Stomach smooth muscle (tissue), 2 donors: ENCODE measurements at regions not wholly inside any gene's neighbourhood (a gene's known extent, or its start where the extent isn't known, plus 50 kb on each side); places are given as distances from the start of the nearest gene placed in this dataset.

ENCODE experiments used
- H3K27ac ChIP-seq: one replicate; pipeline ENCODE4 v1.7.0; 2013; ENCODE audit warnings: mild to moderate bottlenecking, low read length, inconsistent platforms
- H3K27me3 ChIP-seq, 2 donors: one replicate each; pipeline ENCODE4 v1.7.0; 2013; ENCODE audit warnings: low read length in 2 of 2; ENCODE audit not compliant: insufficient read depth in 2 of 2, control insufficient read depth in 1 of 2
- H3K36me3 ChIP-seq, 2 donors: one replicate each; pipeline ENCODE4 v1.7.0; 2013; ENCODE audit warnings: low read length in 2 of 2; ENCODE audit not compliant: control insufficient read depth in 2 of 2, insufficient read depth in 2 of 2
- H3K4me1 ChIP-seq: one replicate; pipeline ENCODE4 v1.7.0; 2013; ENCODE audit warnings: low read length; ENCODE audit not compliant: control insufficient read depth, insufficient read depth
- H3K4me3 ChIP-seq, 2 donors: one replicate each; pipeline ENCODE4 v1.7.0; 2013; ENCODE audit warnings: low read length in 2 of 2
- H3K9ac ChIP-seq, 2 donors: one replicate each; pipeline ENCODE4 v1.7.0; 2013; ENCODE audit warnings: low read length in 2 of 2, mild to moderate bottlenecking in 1 of 2
- H3K9me3 ChIP-seq, 2 donors: one replicate each; pipeline ENCODE4 v1.7.0; 2013; ENCODE audit warnings: low read length in 2 of 2; ENCODE audit not compliant: control insufficient read depth in 2 of 2
- donor health status: healthy.
- donor health status: Pancreatic carcinoma.

GRCh38 chr10:91354166-91355075 lies 55.7 kb upstream of the HECTD2 start:
- Histone ChIP-seq H3K9ac (no peak overlapping the region), H3K36me3 (no peaks in the 10 kb centered on the region), H3K27ac (no peak overlapping the region), H3K27me3 (no peaks in the 10 kb centered on the region), H3K4me3 (no peak overlapping the region), H3K9me3 (no peaks in the 10 kb centered on the region), H3K4me1 (peaks cover under 1% of the 10 kb centered on the region)

- H3K9me3 ChIP-seq, result no peaks in the 10 kb centered on the region
Measured at GRCh38 chr10:91355998-91356397, 54.1 kb upstream of the HECTD2 start.

GRCh38 chr10:91357497-91357896 lies 52.6 kb upstream of the HECTD2 start:
- Histone ChIP-seq H3K27ac (no peak overlapping the region), H3K4me1 (no peaks in the 10 kb centered on the region), H3K4me3 (no peak overlapping the region), H3K9me3 (no peaks in the 10 kb centered on the region), H3K27me3 (no peaks in the 10 kb centered on the region), H3K36me3 (no peaks in the 10 kb centered on the region), H3K9ac (no peak overlapping the region)

More at GRCh38 chr10:91355998-91356397, 54.1 kb upstream of the HECTD2 start:
- Histone ChIP-seq H3K36me3 (no peaks in the 10 kb centered on the region), H3K27ac (no peak overlapping the region), H3K27me3 (no peaks in the 10 kb centered on the region), H3K9ac (no peak overlapping the region), H3K4me1 (no peaks in the 10 kb centered on the region), H3K4me3 (no peak overlapping the region)
